Mesendoderm (in vitro differentiated cells): ENCODE measurements at regions not wholly inside any gene's neighbourhood (a gene's known extent, or its start where the extent isn't known, plus 50 kb on each side); places are given as distances from the start of the nearest gene placed in this dataset.

ENCODE experiments used
- DNase-seq: peaks from one replicate; pipeline ENCODE4 v3.0.0; 2013
- H2AK5ac ChIP-seq: 2 replicates; pipeline ENCODE4 v1.6.1; 2013; ENCODE audit warnings: low read length, inconsistent platforms
- H2BK120ac ChIP-seq: 2 replicates; pipeline ENCODE4 v1.6.1; 2013; ENCODE audit warnings: low read depth, mild to moderate bottlenecking, low read length, moderate library complexity, mixed read lengths
- H2BK15ac ChIP-seq: replicated peaks from 2 replicates; pipeline ENCODE4 v1.6.1; 2013; ENCODE audit warnings: low read depth, mild to moderate bottlenecking, moderate library complexity
- H2BK5ac ChIP-seq: 2 replicates; pipeline ENCODE4 v1.6.1; 2013; ENCODE audit warnings: low read length, inconsistent platforms
- H3K18ac ChIP-seq: 2 replicates; pipeline ENCODE4 v1.6.1; 2013; ENCODE audit warnings: mild to moderate bottlenecking, low read length, mixed read lengths
- H3K23ac ChIP-seq: one replicate; pipeline ENCODE4 v1.6.1; 2013; ENCODE audit warnings: low read length
- H3K27ac ChIP-seq: 2 replicates; pipeline ENCODE4 v1.5.1; 2013; ENCODE audit warnings: low read depth, mild to moderate bottlenecking, inconsistent platforms, low read length, moderate library complexity
- H3K27me3 ChIP-seq: 2 replicates; pipeline ENCODE4 v1.6.1; 2013; ENCODE audit warnings: low read length, control low read depth, mild to moderate bottlenecking, inconsistent platforms; ENCODE audit not compliant: insufficient read depth, poor library complexity
- H3K36me3 ChIP-seq: 2 replicates; pipeline ENCODE4 v1.6.1; 2013; ENCODE audit warnings: low read length, inconsistent platforms; ENCODE audit not compliant: control insufficient read depth, insufficient read depth
- H3K4ac ChIP-seq: one replicate; pipeline ENCODE4 v1.6.1; 2013; ENCODE audit warnings: low read depth, mild to moderate bottlenecking, low read length, moderate library complexity
- H3K4me1 ChIP-seq: 2 replicates; pipeline ENCODE4 v1.6.1; 2013; ENCODE audit warnings: low read depth, low read length, inconsistent platforms; ENCODE audit not compliant: control insufficient read depth
- H3K4me2 ChIP-seq: 2 replicates; pipeline ENCODE4 v1.6.1; 2013; ENCODE audit warnings: low read length
- H3K4me3 ChIP-seq: 2 replicates; pipeline ENCODE4 v1.5.1; 2013; ENCODE audit warnings: mild to moderate bottlenecking, low read length
- H3K56ac ChIP-seq: one replicate; pipeline ENCODE4 v1.6.1; 2013; ENCODE audit warnings: low read length
- H3K79me1 ChIP-seq: 2 replicates; pipeline ENCODE4 v1.6.1; 2013; ENCODE audit warnings: low read length, inconsistent platforms
- H3K79me2 ChIP-seq: 2 replicates; pipeline ENCODE4 v1.6.1; 2013; ENCODE audit warnings: mild to moderate bottlenecking, low read length; ENCODE audit not compliant: control insufficient read depth, insufficient read depth
- H3K9ac ChIP-seq: 2 replicates; pipeline ENCODE4 v1.6.1; 2013; ENCODE audit warnings: low read length, inconsistent platforms
- H4K5ac ChIP-seq: one replicate; pipeline ENCODE4 v1.6.1; 2013; ENCODE audit warnings: low read length
- H4K8ac ChIP-seq: one replicate; pipeline ENCODE4 v1.6.1; 2013; ENCODE audit warnings: low read depth, mild to moderate bottlenecking, control low read depth, low read length, moderate library complexity
- WGBS: extraction: QIAGEN DNeasy Blood & Tissue Kit; methylation state at CpG from one replicate; pipeline ENCODE4 v1.1.7; 2013; ENCODE audit warnings: low lambda C conversion rate, missing lambda C conversion rate; ENCODE audit not compliant: insufficient coverage; ENCODE audit errors: extremely low coverage; 5-methylcytosine and 5-hydroxymethylcytosine counted together

GRCh38 chr16:73145166-73145880, 97.4 kb upstream of the ZFHX3 start:
- no CpG with 5 or more reads among the region's 10 CpGs for WGBS
- DNase-seq, result no peak

GRCh38 chr16:73143576-73144422, 95.9 kb upstream of the ZFHX3 start:
- Histone ChIP-seq H2BK120ac (no peak overlapping the region), H3K56ac (no peak overlapping the region), H4K8ac (no peak overlapping the region), H3K79me1 (no peaks in the 10 kb centered on the region), H3K27me3 (no peaks in the 10 kb centered on the region), H3K27ac (no peak overlapping the region), H3K79me2 (no peaks in the 10 kb centered on the region), H2BK15ac (no peak overlapping the region), H3K9ac (no peak overlapping the region), H3K36me3 (no peaks in the 10 kb centered on the region), H3K23ac (no peak overlapping the region), H3K4me2 (no peak overlapping the region), H2AK5ac (no peak overlapping the region), H3K4ac (no peak overlapping the region), H3K4me1 (peaks cover 3% of the 10 kb centered on the region), H2BK5ac (no peak overlapping the region), H3K18ac (no peak overlapping the region), H4K5ac (no peak overlapping the region), H3K4me3 (no peak overlapping the region)
- no peak for DNase-seq
- no CpG with 5 or more reads among the region's 14 CpGs for WGBS

More at GRCh38 chr16:73145166-73145880, 97.4 kb upstream of the ZFHX3 start:
- H3K23ac ChIP-seq, result no peak overlapping the region
- no peak overlapping the region for H3K4ac ChIP-seq
- no peak overlapping the region for H2BK15ac ChIP-seq
- H2BK5ac ChIP-seq, result no peak overlapping the region
- H2AK5ac ChIP-seq, result no peak overlapping the region
- H3K9ac ChIP-seq, result no peak overlapping the region
- no peak overlapping the region for H4K5ac ChIP-seq
- no peak overlapping the region for H2BK120ac ChIP-seq
- H3K27me3 ChIP-seq, result no peaks in the 10 kb centered on the region
- no peak overlapping the region for H3K56ac ChIP-seq
- no peak overlapping the region for H4K8ac ChIP-seq
- H3K79me1 ChIP-seq, result no peaks in the 10 kb centered on the region
- H3K4me1 ChIP-seq, result peaks cover 3% of the 10 kb centered on the region
- H3K4me3 ChIP-seq, result no peak overlapping the region
- no peaks in the 10 kb centered on the region for H3K79me2 ChIP-seq
- H3K4me2 ChIP-seq, result no peak overlapping the region
- H3K27ac ChIP-seq, result no peak overlapping the region
- no peaks in the 10 kb centered on the region for H3K36me3 ChIP-seq
- H3K18ac ChIP-seq, result no peak overlapping the region

- H4K8ac ChIP-seq, result no peak overlapping the region
- H2BK5ac ChIP-seq, result no peak overlapping the region
- H3K56ac ChIP-seq, result no peak overlapping the region
- no peaks in the 10 kb centered on the region for H3K79me2 ChIP-seq
- H3K9ac ChIP-seq, result no peak overlapping the region
- no peak overlapping the region for H4K5ac ChIP-seq
- H3K4me3 ChIP-seq, result no peak overlapping the region
- H3K27me3 ChIP-seq, result no peaks in the 10 kb centered on the region
- H2BK120ac ChIP-seq, result no peak overlapping the region
- no peak overlapping the region for H2BK15ac ChIP-seq
- WGBS, result no CpG with 5 or more reads among the region's 6 CpGs
- H3K4me1 ChIP-seq, result peaks cover 3% of the 10 kb centered on the region
- no peak overlapping the region for H3K18ac ChIP-seq
- no peaks in the 10 kb centered on the region for H3K36me3 ChIP-seq
- H2AK5ac ChIP-seq, result no peak overlapping the region
- no peak overlapping the region for H3K27ac ChIP-seq
- no peaks in the 10 kb centered on the region for H3K79me1 ChIP-seq
- H3K23ac ChIP-seq, result no peak overlapping the region
- no peak for DNase-seq
- H3K4ac ChIP-seq, result no peak overlapping the region
- H3K4me2 ChIP-seq, result no peak overlapping the region
Measured at GRCh38 chr16:73143002-73143401, 95.1 kb upstream of the ZFHX3 start.

- Histone ChIP-seq H3K79me1 (no peaks in the 10 kb centered on the region), H3K9ac (no peak overlapping the region), H3K4me3 (no peak overlapping the region), H4K8ac (no peak overlapping the region), H2BK15ac (no peak overlapping the region), H3K36me3 (no peaks in the 10 kb centered on the region), H2BK120ac (no peak overlapping the region), H3K56ac (no peak overlapping the region), H3K18ac (no peak overlapping the region), H3K79me2 (no peaks in the 10 kb centered on the region), H3K27ac (no peak overlapping the region), H3K4ac (no peak overlapping the region), H3K4me2 (no peak overlapping the region), H4K5ac (no peak overlapping the region), H2AK5ac (no peak overlapping the region), H3K27me3 (no peaks in the 10 kb centered on the region), H2BK5ac (no peak overlapping the region), H3K4me1 (peaks cover 3% of the 10 kb centered on the region), H3K23ac (no peak overlapping the region)
- DNase-seq, result no peak
- WGBS, result no CpG with 5 or more reads among the region's 9 CpGs
Measured at GRCh38 chr16:73142053-73142854, 94.3 kb upstream of the ZFHX3 start.

- Histone ChIP-seq H3K79me2 (no peaks in the 10 kb centered on the region), H2BK5ac (no peak overlapping the region), H3K56ac (no peak overlapping the region), H3K79me1 (no peaks in the 10 kb centered on the region), H3K4me2 (no peak overlapping the region), H3K27me3 (no peaks in the 10 kb centered on the region), H3K18ac (no peak overlapping the region), H3K36me3 (no peaks in the 10 kb centered on the region), H2BK15ac (no peak overlapping the region), H4K5ac (no peak overlapping the region), H3K4me3 (no peak overlapping the region), H3K23ac (no peak overlapping the region), H2BK120ac (no peak overlapping the region), H2AK5ac (no peak overlapping the region), H3K9ac (no peak overlapping the region), H3K27ac (no peak overlapping the region), H4K8ac (no peak overlapping the region), H3K4ac (no peak overlapping the region), H3K4me1 (peaks cover 3% of the 10 kb centered on the region)
- no peak for DNase-seq
- WGBS, result no CpG with 5 or more reads among the region's 4 CpGs
Measured at GRCh38 chr16:73140929-73141328, 93.0 kb upstream of the ZFHX3 start.
